Stimulated activated CD4-positive, alpha-beta T cell treated with anti-CD3 and anti-CD28 coated beads, Interleukin-12 subunit alpha, Interleukin-12 subunit beta, amount 100 ng/mL, for 48 hours (primary cell): ENCODE measurements at regions not wholly inside any gene's neighbourhood (a gene's known extent, or its start where the extent isn't known, plus 50 kb on each side); places are given as distances from the start of the nearest gene placed in this dataset.

Experiments used
- DNase-seq, 3 donors: peaks; one replicate each; pipeline ENCODE4 v3.0.0-alpha.2; 2020; ENCODE audit warnings: low read depth in 2 of 3, low spot score in 1 of 3

GRCh38 chr2:71797035-71797810 is 343.9 kb downstream of the DYSF start:
- DNase-seq = no peak

GRCh38 chr2:71796174-71796593 is 342.8 kb downstream of the DYSF start:
- no peak for DNase-seq

- no peak for DNase-seq
These were observed 342.1 kb downstream of the DYSF start for GRCh38 chr2:71795486-71795885.

- DNase-seq = no peak
These were observed 341.2 kb downstream of the DYSF start for GRCh38 chr2:71794611-71795010.

- DNase-seq = no peak
These were observed 340.6 kb downstream of the DYSF start for GRCh38 chr2:71793926-71794325.

- no peak for DNase-seq
These were observed 339.8 kb downstream of the DYSF start for GRCh38 chr2:71792926-71793761.

- DNase-seq = no peak
These were observed 338.3 kb downstream of the DYSF start for GRCh38 chr2:71791501-71792135.

- no peak for DNase-seq
These were observed 337.7 kb downstream of the DYSF start for GRCh38 chr2:71791061-71791450.

- DNase-seq = no peak
These were observed 337.1 kb downstream of the DYSF start for GRCh38 chr2:71790226-71791060.

- DNase-seq = no peak
These were observed 336.3 kb downstream of the DYSF start for GRCh38 chr2:71789556-71790204.

- DNase-seq = no peak
These were observed 335.4 kb downstream of the DYSF start for GRCh38 chr2:71788601-71789240.

- no peak for DNase-seq
These were observed 334.8 kb downstream of the DYSF start for GRCh38 chr2:71788186-71788525.

GRCh38 chr2:71787476-71788185 is 334.3 kb downstream of the DYSF start:
- DNase-seq = no peak

GRCh38 chr2:71787108-71787415 is 333.7 kb downstream of the DYSF start:
- no peak for DNase-seq

GRCh38 chr2:71786291-71787107 is 333.1 kb downstream of the DYSF start:
- no peak for DNase-seq

GRCh38 chr2:71785516-71785981 is 332.2 kb downstream of the DYSF start:
- no peak for DNase-seq

- DNase-seq = no peak
These were observed 331.6 kb downstream of the DYSF start for GRCh38 chr2:71784734-71785511.

- no peak for DNase-seq
These were observed 330.5 kb downstream of the DYSF start for GRCh38 chr2:71783815-71784214.
